ENCODE measurements at regions not wholly inside any gene's neighbourhood (a gene's known extent, or its start where the extent isn't known, plus 50 kb on each side); places are given as distances from the start of the nearest gene placed in this dataset.

GRCh38 chr9:25845867-25846266 lies 167.6 kb upstream of the TUSC1 start:
- Mint-ChIP-seq H3K9me3 (no peaks in the 10 kb centered on the region), H3K36me3 (no peaks in the 10 kb centered on the region), H3K4me1 (ENCODE audit: unreplicated experiment) (no peaks in the 10 kb centered on the region), H3K27me3 (no peaks in the 10 kb centered on the region), H3K4me3 (no peak overlapping the region), H3K27ac (no peak overlapping the region)
- DNase-seq (ENCODE audit: extremely low spot score, unreplicated experiment): no peak
- no peak for TF ChIP-seq CTCF (conservative IDR thresholded peaks at IDR 0.05)

- no peaks in the 10 kb centered on the region for H3K9me3 Mint-ChIP-seq
- H3K36me3 Mint-ChIP-seq: no peaks in the 10 kb centered on the region
- no peak for TF ChIP-seq CTCF (conservative IDR thresholded peaks at IDR 0.05)
- no peaks in the 10 kb centered on the region for H3K27me3 Mint-ChIP-seq
- H3K4me1 Mint-ChIP-seq (ENCODE audit: unreplicated experiment): no peaks in the 10 kb centered on the region
- DNase-seq (ENCODE audit: extremely low spot score, unreplicated experiment): no peak
- no peak overlapping the region for H3K4me3 Mint-ChIP-seq
- no peak overlapping the region for H3K27ac Mint-ChIP-seq
Observed at GRCh38 chr9:25830381-25830780, 152.1 kb upstream of the TUSC1 start.

GRCh38 chr9:25827626-25828025 lies 149.4 kb upstream of the TUSC1 start:
- Mint-ChIP-seq H3K27me3 (no peaks in the 10 kb centered on the region), H3K4me3 (no peak overlapping the region), H3K9me3 (no peaks in the 10 kb centered on the region), H3K4me1 (ENCODE audit: unreplicated experiment) (no peaks in the 10 kb centered on the region), H3K36me3 (no peaks in the 10 kb centered on the region), H3K27ac (no peak overlapping the region)
- DNase-seq (ENCODE audit: extremely low spot score, unreplicated experiment): no peak
- TF ChIP-seq CTCF (conservative IDR thresholded peaks at IDR 0.05): no peak

GRCh38 chr9:25816439-25816838 lies 138.2 kb upstream of the TUSC1 start:
- no peaks in the 10 kb centered on the region for H3K9me3 Mint-ChIP-seq
- no peak for TF ChIP-seq CTCF (conservative IDR thresholded peaks at IDR 0.05)
- H3K4me1 Mint-ChIP-seq (ENCODE audit: unreplicated experiment): peaks cover 3% of the 10 kb centered on the region
- no peak for DNase-seq (ENCODE audit: extremely low spot score, unreplicated experiment)
- no peaks in the 10 kb centered on the region for H3K36me3 Mint-ChIP-seq
- no peak overlapping the region for H3K4me3 Mint-ChIP-seq
- H3K27ac Mint-ChIP-seq: no peak overlapping the region
- no peaks in the 10 kb centered on the region for H3K27me3 Mint-ChIP-seq

GRCh38 chr9:25814023-25814422 lies 135.8 kb upstream of the TUSC1 start:
- no peak for TF ChIP-seq CTCF (conservative IDR thresholded peaks at IDR 0.05)
- Mint-ChIP-seq H3K27ac (no peak overlapping the region), H3K4me3 (no peak overlapping the region), H3K27me3 (no peaks in the 10 kb centered on the region), H3K36me3 (no peaks in the 10 kb centered on the region), H3K9me3 (no peaks in the 10 kb centered on the region), H3K4me1 (ENCODE audit: unreplicated experiment) (peaks cover 3% of the 10 kb centered on the region)
- DNase-seq (ENCODE audit: extremely low spot score, unreplicated experiment): no peak

GRCh38 chr9:25813478-25813877 lies 135.2 kb upstream of the TUSC1 start:
- H3K27me3 Mint-ChIP-seq: no peaks in the 10 kb centered on the region

More at GRCh38 chr9:25813478-25813877, 135.2 kb upstream of the TUSC1 start:
- no peak overlapping the region for H3K4me3 Mint-ChIP-seq
- H3K27ac Mint-ChIP-seq: no peak overlapping the region
- no peaks in the 10 kb centered on the region for H3K9me3 Mint-ChIP-seq
- no peaks in the 10 kb centered on the region for H3K36me3 Mint-ChIP-seq
- TF ChIP-seq CTCF (conservative IDR thresholded peaks at IDR 0.05): no peak
- H3K4me1 Mint-ChIP-seq (ENCODE audit: unreplicated experiment): peaks cover 3% of the 10 kb centered on the region
- DNase-seq (ENCODE audit: extremely low spot score, unreplicated experiment): no peak
